ENCODE measurements at regions not wholly inside any gene's neighbourhood (a gene's known extent, or its start where the extent isn't known, plus 50 kb on each side); places are given as distances from the start of the nearest gene placed in this dataset.

DNA sequence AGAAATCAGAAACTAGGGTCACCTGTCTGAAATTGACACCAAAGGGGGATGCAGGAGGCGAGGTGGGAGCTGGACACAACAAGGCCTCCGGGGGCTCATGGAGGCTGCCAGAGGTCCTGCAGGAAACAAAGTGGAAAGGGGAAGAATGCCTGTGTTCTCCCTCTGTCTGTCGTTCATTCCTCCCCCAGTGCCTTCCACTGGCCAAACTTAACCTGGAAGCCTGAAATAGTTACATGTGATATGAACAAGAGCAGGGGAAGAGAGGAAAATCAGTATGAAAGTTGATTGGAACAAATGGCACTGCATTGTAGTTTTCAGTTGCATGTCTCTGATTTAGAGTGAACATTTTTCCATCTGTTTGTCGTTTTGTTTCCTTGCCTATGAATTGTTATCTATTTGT is 502.0 kb upstream of the CFAP20DC start:
- H3K4me2 ChIP-seq (ENCODE audit: low read length) = no peak overlapping the region
- Mint-ChIP-seq H3K9me3 (ENCODE audit: unreplicated experiment) (peaks cover 2% of the 10 kb centered on the region), H3K4me1 (ENCODE audit: low read depth, unreplicated experiment) (peaks cover 11% of the 10 kb centered on the region), H3K36me3 (ENCODE audit: low read depth, unreplicated experiment) (no peaks in the 10 kb centered on the region), H3K27me3 (ENCODE audit: low read depth, unreplicated experiment) (no peaks in the 10 kb centered on the region), H3K27ac (ENCODE audit: unreplicated experiment) (no peak overlapping the region), H3K4me3 (ENCODE audit: unreplicated experiment) (no peak overlapping the region)
- H3K4me3 ChIP-seq (ENCODE audit: insufficient read depth, low read depth, low read length) = no peak overlapping the region
- H3K36me3 ChIP-seq (ENCODE audit: insufficient read depth, low read length) = no peaks in the 10 kb centered on the region
- no peak overlapping the region for H3K9ac ChIP-seq (ENCODE audit: low read length)
- no peaks in the 10 kb centered on the region for H3K9me3 ChIP-seq (ENCODE audit: insufficient read depth, low read depth, low read length)
- DNase-seq (ENCODE audit: low read depth) (no peak), FAIRE-seq (no peak)
- no peak overlapping the region for H2AFZ ChIP-seq (ENCODE audit: low read depth, low read length)
- no peak overlapping the region for H3K27ac ChIP-seq (ENCODE audit: low read depth, low read length)
- H4K20me1 ChIP-seq (ENCODE audit: insufficient read depth, low read length) = no peaks in the 10 kb centered on the region
- H3K27me3 ChIP-seq (ENCODE audit: insufficient read depth, low read length) = no peaks in the 10 kb centered on the region
- TF ChIP-seq, protein P1, sequence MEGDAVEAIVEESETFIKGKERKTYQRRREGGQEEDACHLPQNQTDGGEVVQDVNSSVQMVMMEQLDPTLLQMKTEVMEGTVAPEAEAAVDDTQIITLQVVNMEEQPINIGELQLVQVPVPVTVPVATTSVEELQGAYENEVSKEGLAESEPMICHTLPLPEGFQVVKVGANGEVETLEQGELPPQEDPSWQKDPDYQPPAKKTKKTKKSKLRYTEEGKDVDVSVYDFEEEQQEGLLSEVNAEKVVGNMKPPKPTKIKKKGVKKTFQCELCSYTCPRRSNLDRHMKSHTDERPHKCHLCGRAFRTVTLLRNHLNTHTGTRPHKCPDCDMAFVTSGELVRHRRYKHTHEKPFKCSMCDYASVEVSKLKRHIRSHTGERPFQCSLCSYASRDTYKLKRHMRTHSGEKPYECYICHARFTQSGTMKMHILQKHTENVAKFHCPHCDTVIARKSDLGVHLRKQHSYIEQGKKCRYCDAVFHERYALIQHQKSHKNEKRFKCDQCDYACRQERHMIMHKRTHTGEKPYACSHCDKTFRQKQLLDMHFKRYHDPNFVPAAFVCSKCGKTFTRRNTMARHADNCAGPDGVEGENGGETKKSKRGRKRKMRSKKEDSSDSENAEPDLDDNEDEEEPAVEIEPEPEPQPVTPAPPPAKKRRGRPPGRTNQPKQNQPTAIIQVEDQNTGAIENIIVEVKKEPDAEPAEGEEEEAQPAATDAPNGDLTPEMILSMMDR (IDR thresholded peaks at IDR 0.05; ENCODE audit: insufficient read depth, low read depth, low read length) = no peak
- TF ChIP-seq EZH2 (IDR thresholded peaks at IDR 0.05; ENCODE audit: insufficient read depth, low read length) = no peak
- H3K4me1 ChIP-seq (ENCODE audit: insufficient read depth, low read length) = no peaks in the 10 kb centered on the region
- H3K79me2 ChIP-seq (ENCODE audit: insufficient read depth, low read length) = no peaks in the 10 kb centered on the region

DNA sequence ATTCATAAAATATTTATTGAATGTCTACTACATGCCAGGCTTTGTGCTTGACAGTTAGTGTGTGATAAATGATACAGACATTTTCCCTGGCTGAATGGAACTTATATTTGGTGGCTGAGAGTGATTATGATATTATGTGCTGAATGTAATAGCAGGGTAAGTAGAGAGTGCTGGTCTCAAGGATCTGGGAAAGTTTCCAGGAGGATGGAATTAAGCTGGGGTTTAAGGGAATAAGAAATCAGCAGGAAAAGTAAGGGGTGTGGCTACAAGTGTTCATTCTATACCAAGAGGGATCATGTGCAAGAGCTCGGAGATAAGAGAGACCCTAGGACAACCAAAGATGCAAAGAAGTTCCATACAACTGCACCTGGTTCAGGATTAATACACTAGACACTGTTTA is 500.1 kb upstream of the CFAP20DC start:
- Mint-ChIP-seq H3K36me3 (ENCODE audit: low read depth, unreplicated experiment) (no peaks in the 10 kb centered on the region), H3K27me3 (ENCODE audit: low read depth, unreplicated experiment) (no peaks in the 10 kb centered on the region), H3K4me3 (ENCODE audit: unreplicated experiment) (no peak overlapping the region), H3K4me1 (ENCODE audit: low read depth, unreplicated experiment) (peaks cover 1% of the 10 kb centered on the region), H3K27ac (ENCODE audit: unreplicated experiment) (no peak overlapping the region), H3K9me3 (ENCODE audit: unreplicated experiment) (peaks cover 2% of the 10 kb centered on the region)
- no peaks in the 10 kb centered on the region for H3K79me2 ChIP-seq (ENCODE audit: insufficient read depth, low read length)
- no peaks in the 10 kb centered on the region for H3K36me3 ChIP-seq (ENCODE audit: insufficient read depth, low read length)
- H4K20me1 ChIP-seq (ENCODE audit: insufficient read depth, low read length) = no peaks in the 10 kb centered on the region
- H3K4me1 ChIP-seq (ENCODE audit: insufficient read depth, low read length) = peaks cover 3% of the 10 kb centered on the region
- no peak overlapping the region for H2AFZ ChIP-seq (ENCODE audit: low read depth, low read length)
- no peaks in the 10 kb centered on the region for H3K27me3 ChIP-seq (ENCODE audit: insufficient read depth, low read length)
- no peak overlapping the region for H3K4me2 ChIP-seq (ENCODE audit: low read length)
- no peak overlapping the region for H3K27ac ChIP-seq (ENCODE audit: low read depth, low read length)
- no peak overlapping the region for H3K9ac ChIP-seq (ENCODE audit: low read length)
- FAIRE-seq = no peak
- H3K4me3 ChIP-seq (ENCODE audit: insufficient read depth, low read depth, low read length) = no peak overlapping the region
- TF ChIP-seq, protein P1 (IDR thresholded peaks at IDR 0.05; ENCODE audit: insufficient read depth, low read depth, low read length) = no peak
- TF ChIP-seq EZH2 (IDR thresholded peaks at IDR 0.05; ENCODE audit: insufficient read depth, low read length) = no peak
- H3K9me3 ChIP-seq (ENCODE audit: insufficient read depth, low read depth, low read length) = no peaks in the 10 kb centered on the region
- no peak for DNase-seq (ENCODE audit: low read depth)

DNA sequence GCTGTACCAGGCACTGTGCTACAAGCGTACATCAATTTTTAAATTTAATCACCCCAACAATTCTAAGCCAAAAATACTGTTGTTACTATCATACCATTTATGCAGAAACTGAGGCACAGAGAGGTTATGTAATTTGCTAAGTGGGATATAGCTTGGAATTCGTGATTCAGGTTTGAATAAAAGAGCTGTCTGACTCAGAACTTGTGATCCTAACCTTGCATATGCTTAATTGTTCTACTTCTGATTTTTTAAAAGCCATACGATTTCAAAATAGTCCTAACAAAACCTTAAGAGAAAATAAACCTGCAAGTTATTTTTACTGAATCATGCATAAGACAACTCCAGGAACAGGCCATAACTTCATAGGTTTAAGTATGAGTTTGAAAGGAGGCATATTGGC is 498.0 kb upstream of the CFAP20DC start:
- no peaks in the 10 kb centered on the region for H3K27me3 Mint-ChIP-seq (ENCODE audit: low read depth, unreplicated experiment)
- H3K9me3 ChIP-seq (ENCODE audit: insufficient read depth, low read depth, low read length) = no peaks in the 10 kb centered on the region
- H3K79me2 ChIP-seq (ENCODE audit: insufficient read depth, low read length) = no peaks in the 10 kb centered on the region
- no peaks in the 10 kb centered on the region for H3K36me3 ChIP-seq (ENCODE audit: insufficient read depth, low read length)
- H3K4me3 ChIP-seq (ENCODE audit: insufficient read depth, low read depth, low read length) = no peak overlapping the region
- no peak overlapping the region for H3K4me3 Mint-ChIP-seq (ENCODE audit: unreplicated experiment)
- H4K20me1 ChIP-seq (ENCODE audit: insufficient read depth, low read length) = no peaks in the 10 kb centered on the region
- no peak overlapping the region for H3K9ac ChIP-seq (ENCODE audit: low read length)
- H3K4me1 Mint-ChIP-seq (ENCODE audit: low read depth, unreplicated experiment) = no peaks in the 10 kb centered on the region
- no peak overlapping the region for H3K4me2 ChIP-seq (ENCODE audit: low read length)
- FAIRE-seq = no peak
- peak; percentile 28 for DNase-seq (ENCODE audit: low read depth)
- H3K9me3 Mint-ChIP-seq (ENCODE audit: unreplicated experiment) = no peaks in the 10 kb centered on the region
- no peaks in the 10 kb centered on the region for H3K27me3 ChIP-seq (ENCODE audit: insufficient read depth, low read length)
- H3K27ac ChIP-seq (ENCODE audit: low read depth, low read length) = no peak overlapping the region
- H3K4me1 ChIP-seq (ENCODE audit: insufficient read depth, low read length) = peaks cover 4% of the 10 kb centered on the region
- no peak overlapping the region for H2AFZ ChIP-seq (ENCODE audit: low read depth, low read length)
- H3K27ac Mint-ChIP-seq (ENCODE audit: unreplicated experiment) = no peak overlapping the region
- no peaks in the 10 kb centered on the region for H3K36me3 Mint-ChIP-seq (ENCODE audit: low read depth, unreplicated experiment)
- TF ChIP-seq, protein P1 (IDR thresholded peaks at IDR 0.05; ENCODE audit: insufficient read depth, low read depth, low read length) = no peak
- no peak for TF ChIP-seq EZH2 (IDR thresholded peaks at IDR 0.05; ENCODE audit: insufficient read depth, low read length)
